Naive thymus-derived CD4-positive, alpha-beta T cell (primary cell): ENCODE measurements at regions not wholly inside any gene's neighbourhood (a gene's known extent, or its start where the extent isn't known, plus 50 kb on each side); places are given as distances from the start of the nearest gene placed in this dataset.
A peak's percentile ranks its signal among the peaks of the same experiment; 100 is the strongest.

Experiments
- ATAC-seq: fragments of 150-1000 bp; cut with Tn5 transposase; 2 replicates; pipeline ENCODE4 v1.10.0; 2021; ENCODE audit warnings: mild to moderate bottlenecking, moderate library complexity
- CTCF ChIA-PET: fragments of 350-600 bp; sonication (Branson Sonifier 250); formaldehyde crosslinking; loops from one replicate; lab custom pipeline; 2021; ENCODE audit warnings: antibody characterized with exemption; lab: Charles Lee
- POLR2A ChIA-PET: fragments of 350-600 bp; sonication (Branson Sonifier 250); formaldehyde crosslinking; loops from one replicate; lab custom pipeline; 2021; ENCODE audit warnings: antibody characterized with exemption, inconsistent platforms; lab: Charles Lee
- DNase-seq, 9 donors: peaks; one replicate each; pipeline versions ENCODE4 v3.0.0 to v3.0.0-alpha.2; 2020 to 2022; ENCODE audit warnings: mixed read lengths in 1 of 9
- H3K27ac ChIP-seq: one replicate; pipeline ENCODE4 v1.7.0; 2013; ENCODE audit warnings: mild to moderate bottlenecking, low read depth, low read length, moderate library complexity
- H3K27me3 ChIP-seq, 2 donors: one replicate each; pipeline ENCODE4 v1.7.0; 2013; ENCODE audit warnings: low read length in 2 of 2, mild to moderate bottlenecking in 2 of 2, moderate library complexity in 2 of 2; ENCODE audit not compliant: control insufficient read depth in 2 of 2, insufficient read depth in 2 of 2
- H3K36me3 ChIP-seq, 3 experiments: 1 replicate in 2 of 3; 2 replicates in 1 of 3; pipeline ENCODE4 v1.7.0; 2013; ENCODE audit warnings: low read length in 3 of 3, mild to moderate bottlenecking in 3 of 3, moderate library complexity in 1 of 3; ENCODE audit not compliant: insufficient read depth in 3 of 3, control insufficient read depth in 2 of 3
- H3K4me1 ChIP-seq, 2 donors: one replicate each; pipeline ENCODE4 v1.7.0; 2013; ENCODE audit warnings: low read length in 2 of 2, mild to moderate bottlenecking in 2 of 2, moderate library complexity in 1 of 2; ENCODE audit not compliant: control insufficient read depth in 2 of 2, insufficient read depth in 2 of 2
- H3K4me3 ChIP-seq: 2 replicates; pipeline ENCODE4 v1.7.0; 2013; ENCODE audit warnings: mild to moderate bottlenecking, low read length
- H3K9me3 ChIP-seq, 3 experiments: 1 replicate in 2 of 3; 2 replicates in 1 of 3; pipeline ENCODE4 v1.7.0; 2013; ENCODE audit warnings: low read length in 3 of 3; ENCODE audit not compliant: control insufficient read depth in 2 of 3
- H3K27ac Mint-ChIP-seq, 9 donors: one replicate each; pipeline ENCODE4 v1.8.0; 2020 to 2022; ENCODE audit warnings: mixed read lengths in 9 of 9, mild to moderate bottlenecking in 8 of 9, moderate library complexity in 5 of 9, inconsistent platforms in 2 of 9
- H3K27me3 Mint-ChIP-seq, 5 donors: one replicate each; pipeline ENCODE4 v1.8.0; 2021 to 2022; ENCODE audit warnings: mixed read lengths in 5 of 5, mild to moderate bottlenecking in 1 of 5
- H3K36me3 Mint-ChIP-seq, 5 donors: one replicate each; pipeline ENCODE4 v1.8.0; 2020 to 2022; ENCODE audit warnings: mixed read lengths in 5 of 5, mild to moderate bottlenecking in 3 of 5, inconsistent platforms in 1 of 5
- H3K4me1 Mint-ChIP-seq, 7 donors: one replicate each; pipeline ENCODE4 v1.8.0; 2020 to 2022; ENCODE audit warnings: mixed read lengths in 7 of 7, mild to moderate bottlenecking in 3 of 7, inconsistent platforms in 1 of 7
- H3K4me3 Mint-ChIP-seq, 10 donors: one replicate each; pipeline ENCODE4 v1.8.0; 2020 to 2022; ENCODE audit warnings: mild to moderate bottlenecking in 10 of 10, mixed read lengths in 10 of 10, moderate library complexity in 6 of 10, inconsistent platforms in 2 of 10
- H3K9me3 Mint-ChIP-seq, 11 donors: one replicate each; pipeline ENCODE4 v1.8.0; 2020 to 2022; ENCODE audit warnings: mixed read lengths in 11 of 11, mild to moderate bottlenecking in 4 of 11, inconsistent platforms in 1 of 11, moderate library complexity in 1 of 11
- intact Hi-C, 2 donors: fragments of 100-400 bp; cut with micrococcal nuclease; formaldehyde crosslinking; loops; one replicate each; pipeline ENCODE4 v1.15.1; 2023

DNA sequence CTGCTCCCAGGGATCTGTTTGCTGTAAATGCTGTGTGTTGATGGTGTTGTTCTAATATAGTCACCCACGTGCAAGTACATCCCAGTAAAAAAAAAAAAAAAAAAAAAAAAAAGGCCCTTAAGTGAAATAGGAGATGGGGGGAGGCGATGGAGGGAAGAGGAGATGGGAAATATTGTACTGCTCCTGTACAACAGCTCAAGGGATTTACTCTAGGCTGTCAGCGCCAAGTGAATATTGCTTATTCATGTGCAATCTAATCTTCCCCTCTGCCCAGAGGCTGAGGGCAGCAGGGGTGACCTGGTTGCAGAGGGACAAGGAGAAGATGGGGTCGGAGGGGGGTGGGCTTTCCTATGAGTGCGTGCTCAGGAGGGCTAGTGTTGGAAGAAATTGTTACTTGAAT is 206.2 kb upstream of the CADM1 start:
- H3K27me3 Mint-ChIP-seq: peaks cover 0 to 10% (median 5%) of the 10 kb centered on the region in 5 donors
- H3K27me3 ChIP-seq: peaks cover 0 to 4% of the 10 kb centered on the region in 2 donors
- H3K36me3 ChIP-seq: no peaks in the 10 kb centered on the region
- H3K4me3 ChIP-seq: no peak overlapping the region
- no peak for DNase-seq
- H3K27ac Mint-ChIP-seq: no peak overlapping the region
- no peak for ATAC-seq
- no peaks in the 10 kb centered on the region for H3K4me1 ChIP-seq
- H3K9me3 ChIP-seq: no peaks in the 10 kb centered on the region
- no peak overlapping the region for H3K4me3 Mint-ChIP-seq
- H3K27ac ChIP-seq: no peak overlapping the region
- no peaks in the 10 kb centered on the region for H3K36me3 Mint-ChIP-seq
- ChIA-PET CTCF (no interaction called here), POLR2A (no interaction called here)
- peaks cover 0 to 5% (median 0%) of the 10 kb centered on the region in 11 donors for H3K9me3 Mint-ChIP-seq
- intact Hi-C loops: no loop called here
- peaks cover 0 to 12% (median 0%) of the 10 kb centered on the region in 7 donors for H3K4me1 Mint-ChIP-seq

DNA sequence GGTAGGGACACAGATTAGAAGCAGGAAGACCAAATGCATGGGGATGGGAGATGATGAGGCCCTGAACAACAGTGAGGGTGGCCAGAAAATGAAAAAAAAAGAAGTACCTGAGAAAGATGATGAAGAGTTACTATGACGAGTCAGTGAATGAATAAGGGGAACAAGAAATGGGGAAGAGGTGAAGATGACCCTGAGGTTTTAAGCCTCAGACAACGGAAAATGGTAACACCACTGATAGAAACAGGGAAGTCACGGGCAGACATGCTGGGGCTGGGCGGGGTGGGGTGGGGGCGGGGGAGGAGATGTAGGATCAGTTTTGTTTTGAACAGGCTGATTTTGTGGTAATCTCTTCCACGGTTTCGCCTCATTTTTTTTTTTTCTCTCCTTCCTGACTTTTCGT is 205.1 kb upstream of the CADM1 start:
- no peak for DNase-seq
- intact Hi-C loops: no loop called here
- no peak overlapping the region for H3K4me3 ChIP-seq
- Mint-ChIP-seq H3K4me3 (no peak overlapping the region), H3K27me3 (peaks cover 0 to 10% (median 5%) of the 10 kb centered on the region in 5 donors), H3K36me3 (no peaks in the 10 kb centered on the region), H3K4me1 (peaks cover 0 to 12% (median 0%) of the 10 kb centered on the region in 7 donors), H3K9me3 (peaks cover 0 to 11% (median 4%) of the 10 kb centered on the region in 11 donors), H3K27ac (no peak overlapping the region)
- H3K4me1 ChIP-seq: no peaks in the 10 kb centered on the region
- no peaks in the 10 kb centered on the region for H3K9me3 ChIP-seq
- H3K27ac ChIP-seq: no peak overlapping the region
- no peaks in the 10 kb centered on the region for H3K36me3 ChIP-seq
- ATAC-seq: peak; percentile 77
- CTCF ChIA-PET: no interaction called here
- H3K27me3 ChIP-seq: peaks cover 0 to 4% of the 10 kb centered on the region in 2 donors
- POLR2A ChIA-PET: no interaction called here

DNA sequence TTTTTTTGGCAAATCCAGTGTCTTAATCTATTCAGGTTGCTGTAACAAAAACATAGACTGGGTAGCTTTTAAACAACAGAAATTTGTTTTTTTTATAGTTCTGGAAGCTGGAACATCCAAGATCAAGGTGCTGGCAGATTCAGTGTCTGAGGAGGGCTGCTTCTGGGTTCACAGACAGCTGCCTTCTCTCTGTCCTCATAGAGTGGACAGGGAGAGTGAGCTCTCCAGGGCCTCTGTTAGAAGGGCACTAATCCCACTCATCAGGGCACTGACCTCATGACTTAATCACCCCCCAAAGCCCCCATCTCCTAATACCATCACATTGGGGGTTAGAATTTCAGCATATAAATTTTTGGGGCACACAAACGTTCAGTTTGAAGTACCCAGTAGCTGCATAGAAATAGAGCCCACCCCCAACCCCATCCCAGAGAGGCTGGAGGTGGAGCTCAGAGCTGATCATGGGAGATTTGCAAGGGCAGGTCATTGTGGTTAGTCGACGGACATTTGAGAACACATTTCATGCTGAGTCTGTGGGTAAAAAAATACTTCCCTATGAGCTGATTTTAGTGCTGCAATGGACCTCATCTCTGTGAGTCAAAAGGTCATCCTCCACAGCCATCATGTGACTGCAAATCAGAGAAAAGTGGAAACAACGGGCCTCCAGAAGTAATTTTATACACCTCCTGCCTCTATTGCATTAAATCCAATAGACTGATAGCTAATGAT is 203.1 kb upstream of the CADM1 start:
- Mint-ChIP-seq H3K4me1 (peaks cover 0 to 12% (median 0%) of the 10 kb centered on the region in 7 donors), H3K27ac (no peak overlapping the region), H3K27me3 (peaks cover 0 to 10% (median 5%) of the 10 kb centered on the region in 5 donors), H3K9me3 (peaks cover 0 to 13% (median 4%) of the 10 kb centered on the region in 11 donors), H3K4me3 (no peak overlapping the region), H3K36me3 (no peaks in the 10 kb centered on the region)
- ATAC-seq (peak; percentile 78), DNase-seq (no peak)
- ChIA-PET POLR2A (no interaction called here), CTCF (no interaction called here)
- no peaks in the 10 kb centered on the region for H3K9me3 ChIP-seq
- H3K36me3 ChIP-seq: no peaks in the 10 kb centered on the region
- no peaks in the 10 kb centered on the region for H3K27me3 ChIP-seq
- H3K27ac ChIP-seq: no peak overlapping the region
- no peak overlapping the region for H3K4me3 ChIP-seq
- intact Hi-C loops: no loop called here
- no peaks in the 10 kb centered on the region for H3K4me1 ChIP-seq

DNA sequence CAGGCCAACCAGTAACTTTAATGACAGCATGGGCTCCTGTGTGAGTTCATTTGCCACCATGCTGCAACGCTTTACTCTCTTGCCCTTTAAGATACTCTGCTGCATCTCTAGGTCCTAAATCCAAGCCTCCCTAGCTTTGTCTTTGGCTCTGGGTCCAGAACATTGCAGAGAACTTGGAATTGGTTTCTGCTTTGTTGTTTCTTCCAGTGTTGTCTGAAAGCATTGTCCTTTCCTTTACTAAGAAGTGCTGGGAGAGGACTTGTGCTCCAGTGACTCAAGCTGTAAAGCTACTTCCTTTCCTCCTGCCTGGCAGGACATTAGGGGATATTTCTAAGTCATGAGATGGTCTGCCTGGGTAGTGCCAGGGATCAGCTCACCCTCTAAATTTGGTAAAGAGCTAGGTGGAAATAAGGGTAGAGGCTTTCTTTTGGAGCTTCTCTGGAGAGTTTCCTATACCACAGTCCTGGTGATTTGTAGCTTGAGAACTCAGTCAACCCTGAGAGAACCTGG is 202.5 kb upstream of the CADM1 start:
- no peak overlapping the region for H3K27ac ChIP-seq
- no peak overlapping the region for H3K4me3 ChIP-seq
- H3K9me3 ChIP-seq: no peaks in the 10 kb centered on the region
- DNase-seq (no peak), ATAC-seq (no peak)
- intact Hi-C loops: no loop called here
- ChIA-PET CTCF (no interaction called here), POLR2A (no interaction called here)
- H3K4me1 Mint-ChIP-seq: peaks cover 0 to 12% (median 0%) of the 10 kb centered on the region in 7 donors
- H3K9me3 Mint-ChIP-seq: peaks cover 0 to 13% (median 4%) of the 10 kb centered on the region in 11 donors
- no peaks in the 10 kb centered on the region for H3K36me3 Mint-ChIP-seq
- no peaks in the 10 kb centered on the region for H3K36me3 ChIP-seq
- no peaks in the 10 kb centered on the region for H3K27me3 ChIP-seq
- no peak overlapping the region for H3K4me3 Mint-ChIP-seq
- no peak overlapping the region for H3K27ac Mint-ChIP-seq
- peaks cover 0 to 11% (median 5%) of the 10 kb centered on the region in 5 donors for H3K27me3 Mint-ChIP-seq
- H3K4me1 ChIP-seq: no peaks in the 10 kb centered on the region

DNA sequence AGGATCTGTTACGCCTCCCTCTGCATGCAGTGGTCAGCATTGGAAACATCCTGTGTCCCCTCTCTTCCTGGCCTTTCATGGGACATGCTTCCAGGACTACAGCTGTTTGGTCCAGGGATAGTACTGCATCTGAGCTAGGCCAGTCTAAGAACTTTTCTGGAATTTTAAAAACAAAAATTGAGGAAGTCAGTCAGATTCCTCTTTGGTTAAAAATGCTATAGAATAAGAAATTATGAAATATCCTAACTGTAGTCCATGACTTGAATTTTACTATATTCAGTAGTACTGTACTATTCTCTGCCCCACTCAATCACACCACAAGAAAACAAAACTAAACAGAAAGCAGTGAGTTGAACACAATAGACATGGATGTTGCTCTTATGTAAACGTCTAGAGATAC is 201.0 kb upstream of the CADM1 start:
- CTCF ChIA-PET: no interaction called here
- peaks cover 0 to 16% (median 5%) of the 10 kb centered on the region in 11 donors for H3K9me3 Mint-ChIP-seq
- ATAC-seq: no peak

DNA sequence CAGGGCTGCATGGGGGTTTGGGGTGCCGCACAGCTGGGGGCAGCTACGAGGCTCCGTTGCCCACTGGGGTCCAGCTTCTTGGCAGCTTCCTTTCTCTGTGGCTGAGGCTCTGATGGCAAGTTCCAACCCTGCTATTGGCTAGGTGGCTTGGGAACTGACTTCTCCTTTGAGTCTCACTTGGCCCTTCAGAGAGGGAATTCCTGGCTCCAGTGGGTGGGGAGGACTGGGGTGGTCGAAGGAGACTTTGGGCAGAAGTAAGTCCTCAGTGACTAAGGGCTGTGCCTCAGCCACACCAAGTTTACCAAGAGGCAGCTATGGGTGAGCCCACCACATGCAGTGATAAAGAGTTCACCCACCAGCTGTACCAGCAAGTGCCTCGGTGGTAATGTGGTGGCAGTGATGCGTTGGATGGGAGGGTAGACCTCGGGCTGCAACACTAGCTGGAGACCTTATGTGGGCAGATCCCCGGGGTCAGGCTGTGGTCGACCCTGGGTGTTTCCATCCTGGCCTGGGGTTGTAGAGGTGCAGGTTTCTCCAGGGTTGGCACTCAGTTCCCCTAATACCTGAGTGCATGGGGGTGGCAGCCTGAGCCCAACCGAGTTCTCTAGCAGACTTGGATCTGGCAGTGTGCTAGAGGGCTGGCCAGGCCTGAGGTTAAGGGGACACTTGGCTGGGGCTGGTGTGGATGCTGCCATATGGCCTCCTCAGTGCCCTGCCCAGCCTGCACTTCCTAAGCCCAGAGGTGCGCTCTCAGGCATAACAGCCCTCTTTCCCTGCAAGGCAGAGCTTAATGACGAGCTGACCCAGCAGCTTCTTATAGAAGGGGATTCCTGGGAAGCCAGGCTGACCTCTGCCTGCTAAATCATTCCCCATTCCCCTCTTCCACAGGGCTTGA is 197.0 kb upstream of the CADM1 start:
- peaks cover 0 to 19% (median 6%) of the 10 kb centered on the region in 5 donors for H3K27me3 Mint-ChIP-seq
- intact Hi-C loops: no loop called here

More for the DNA sequence above, 201.0 kb upstream of the CADM1 start:
- no peak for DNase-seq
- Histone ChIP-seq H3K27ac (no peak overlapping the region), H3K4me1 (no peaks in the 10 kb centered on the region), H3K36me3 (no peaks in the 10 kb centered on the region), H3K4me3 (no peak overlapping the region), H3K9me3 (no peaks in the 10 kb centered on the region), H3K27me3 (no peaks in the 10 kb centered on the region)
- Mint-ChIP-seq H3K4me3 (no peak overlapping the region), H3K27ac (no peak overlapping the region), H3K36me3 (no peaks in the 10 kb centered on the region), H3K27me3 (peaks cover 0 to 15% (median 9%) of the 10 kb centered on the region in 5 donors), H3K4me1 (peaks cover 0 to 8% (median 0%) of the 10 kb centered on the region in 7 donors)
- intact Hi-C loops: no loop called here
- POLR2A ChIA-PET: no interaction called here

More for the DNA sequence above, 197.0 kb upstream of the CADM1 start:
- no peak overlapping the region for H3K4me3 Mint-ChIP-seq
- H3K4me1 Mint-ChIP-seq: no peaks in the 10 kb centered on the region
- ATAC-seq (no peak), DNase-seq (no peak)
- ChIA-PET CTCF (no interaction called here), POLR2A (no interaction called here)
- H3K4me1 ChIP-seq: no peaks in the 10 kb centered on the region
- no peaks in the 10 kb centered on the region for H3K36me3 ChIP-seq
- H3K27me3 ChIP-seq: no peaks in the 10 kb centered on the region
- peaks cover 0 to 16% (median 3%) of the 10 kb centered on the region in 11 donors for H3K9me3 Mint-ChIP-seq
- no peak overlapping the region for H3K4me3 ChIP-seq
- H3K27ac Mint-ChIP-seq: no peak overlapping the region
- no peaks in the 10 kb centered on the region for H3K9me3 ChIP-seq
- no peaks in the 10 kb centered on the region for H3K36me3 Mint-ChIP-seq
- H3K27ac ChIP-seq: no peak overlapping the region
